WERI-Rb-1 (cell line): ENCODE measurements at regions not wholly inside any gene's neighbourhood (a gene's known extent, or its start where the extent isn't known, plus 50 kb on each side); places are given as distances from the start of the nearest gene placed in this dataset.

Experiments
- DNase-seq: peaks from one replicate; pipeline ENCODE4 v3.0.0-alpha.2; 2020
- H3K27ac ChIP-seq: fragments of 250-450 bp; sonication (Bioruptor Pico); 2 replicates; pipeline ENCODE4 v1.5.1; 2020; ENCODE audit warnings: mild to moderate bottlenecking, moderate library complexity
- H3K27me3 ChIP-seq: fragments of 250-450 bp; sonication (Bioruptor Pico); 2 replicates; pipeline ENCODE4 v1.5.1; 2021; ENCODE audit warnings: mild to moderate bottlenecking, low read depth, moderate library complexity; ENCODE audit not compliant: insufficient read depth, severe bottlenecking
- H3K36me3 ChIP-seq: fragments of 250-450 bp; sonication (Bioruptor Pico); 2 replicates; pipeline ENCODE4 v1.5.1; 2020; ENCODE audit warnings: mild to moderate bottlenecking, moderate library complexity
- H3K4me3 ChIP-seq: 2 replicates; pipeline ENCODE4 v1.5.1; 2011; ENCODE audit warnings: low read depth, mild to moderate bottlenecking, control low read depth, low read length
- H3K9me3 ChIP-seq: fragments of 250-450 bp; sonication (Bioruptor Pico); 2 replicates; pipeline ENCODE4 v1.5.1; 2021; ENCODE audit warnings: mild to moderate bottlenecking, moderate library complexity; ENCODE audit not compliant: severe bottlenecking
- TF ChIP-seq, protein P1 (sequence below): IDR thresholded peaks from 2 replicates; pipeline ENCODE4 v1.5.1; 2011; ENCODE audit warnings: low read depth, mild to moderate bottlenecking, control low read depth, inconsistent platforms, low read length

DNA sequence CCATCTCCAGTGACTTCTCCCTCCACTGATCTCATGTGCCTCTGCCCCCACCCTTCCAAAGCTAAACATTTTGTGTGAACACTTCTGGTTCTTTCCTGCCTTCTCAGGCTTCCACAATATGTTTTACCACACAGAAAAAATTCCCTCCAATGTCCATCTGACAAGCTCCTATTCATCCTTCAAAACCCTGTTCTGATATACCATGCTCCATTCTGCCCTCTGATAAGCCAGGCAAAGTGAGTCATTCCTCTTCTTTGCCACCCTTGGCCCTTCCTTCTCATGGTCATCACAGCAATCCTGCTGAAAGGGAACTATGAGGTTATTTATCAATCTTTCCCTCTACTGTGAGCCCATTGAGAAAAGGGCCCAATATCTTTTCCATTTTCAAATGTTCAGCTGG, 97.6 kb downstream of the BARX1 start:
- TF ChIP-seq, protein P1, sequence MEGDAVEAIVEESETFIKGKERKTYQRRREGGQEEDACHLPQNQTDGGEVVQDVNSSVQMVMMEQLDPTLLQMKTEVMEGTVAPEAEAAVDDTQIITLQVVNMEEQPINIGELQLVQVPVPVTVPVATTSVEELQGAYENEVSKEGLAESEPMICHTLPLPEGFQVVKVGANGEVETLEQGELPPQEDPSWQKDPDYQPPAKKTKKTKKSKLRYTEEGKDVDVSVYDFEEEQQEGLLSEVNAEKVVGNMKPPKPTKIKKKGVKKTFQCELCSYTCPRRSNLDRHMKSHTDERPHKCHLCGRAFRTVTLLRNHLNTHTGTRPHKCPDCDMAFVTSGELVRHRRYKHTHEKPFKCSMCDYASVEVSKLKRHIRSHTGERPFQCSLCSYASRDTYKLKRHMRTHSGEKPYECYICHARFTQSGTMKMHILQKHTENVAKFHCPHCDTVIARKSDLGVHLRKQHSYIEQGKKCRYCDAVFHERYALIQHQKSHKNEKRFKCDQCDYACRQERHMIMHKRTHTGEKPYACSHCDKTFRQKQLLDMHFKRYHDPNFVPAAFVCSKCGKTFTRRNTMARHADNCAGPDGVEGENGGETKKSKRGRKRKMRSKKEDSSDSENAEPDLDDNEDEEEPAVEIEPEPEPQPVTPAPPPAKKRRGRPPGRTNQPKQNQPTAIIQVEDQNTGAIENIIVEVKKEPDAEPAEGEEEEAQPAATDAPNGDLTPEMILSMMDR = no peak
- no peak for DNase-seq
- H3K27me3 ChIP-seq = peaks cover 87% of the 10 kb centered on the region
- no peak overlapping the region for H3K4me3 ChIP-seq
- no peaks in the 10 kb centered on the region for H3K9me3 ChIP-seq
- H3K36me3 ChIP-seq = no peaks in the 10 kb centered on the region
- H3K27ac ChIP-seq = no peak overlapping the region

DNA sequence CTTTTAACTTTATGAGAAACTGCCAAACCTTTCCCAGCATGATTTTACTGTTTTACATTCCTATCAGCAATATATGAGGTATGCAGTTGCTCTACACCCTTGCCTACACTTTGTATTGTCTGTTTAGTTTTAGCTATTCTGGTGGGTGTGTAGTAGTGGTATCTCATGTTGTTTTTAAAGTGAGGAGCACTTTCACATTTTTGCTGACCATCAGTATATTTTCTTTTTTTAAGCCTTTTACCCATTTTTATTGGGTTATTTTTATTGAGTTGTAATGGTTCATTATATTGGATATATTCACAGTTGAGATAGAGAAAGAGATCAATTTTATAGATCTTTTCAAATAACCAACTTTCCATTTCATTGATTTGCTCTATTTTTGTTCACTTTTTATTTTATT, 102.4 kb downstream of the BARX1 start:
- H3K27ac ChIP-seq = no peak overlapping the region
- DNase-seq = no peak
- TF ChIP-seq, protein P1 = no peak

DNA sequence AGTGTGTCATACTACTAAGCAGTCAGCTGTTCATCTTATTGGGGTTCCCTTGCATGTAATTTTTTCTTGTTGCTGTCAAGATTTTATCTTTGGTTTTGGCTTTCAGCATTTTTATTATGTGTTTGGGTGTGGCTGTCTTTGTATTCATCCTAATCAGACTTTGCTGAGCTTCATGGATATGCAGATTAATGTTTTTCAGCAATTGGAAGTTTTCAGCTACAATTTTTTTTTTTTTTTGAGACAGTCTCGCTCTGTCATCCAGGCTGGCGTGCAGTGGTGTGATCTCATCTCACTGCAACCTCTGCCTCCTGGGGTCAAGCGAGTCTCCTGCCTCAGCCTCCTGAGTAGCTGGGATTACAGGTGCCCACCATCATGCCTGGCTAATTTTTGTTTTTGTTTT, 108.8 kb downstream of the BARX1 start:
- Histone ChIP-seq H3K9me3 (no peaks in the 10 kb centered on the region), H3K27me3 (peaks cover 44% of the 10 kb centered on the region), H3K4me3 (no peak overlapping the region), H3K36me3 (no peaks in the 10 kb centered on the region), H3K27ac (no peak overlapping the region)
- no peak for DNase-seq
- TF ChIP-seq, protein P1 = no peak

More for the DNA sequence above, 102.4 kb downstream of the BARX1 start:
- H3K4me3 ChIP-seq = no peak overlapping the region
- H3K27me3 ChIP-seq = peaks cover 80% of the 10 kb centered on the region
- H3K36me3 ChIP-seq = no peaks in the 10 kb centered on the region
- no peaks in the 10 kb centered on the region for H3K9me3 ChIP-seq

DNA sequence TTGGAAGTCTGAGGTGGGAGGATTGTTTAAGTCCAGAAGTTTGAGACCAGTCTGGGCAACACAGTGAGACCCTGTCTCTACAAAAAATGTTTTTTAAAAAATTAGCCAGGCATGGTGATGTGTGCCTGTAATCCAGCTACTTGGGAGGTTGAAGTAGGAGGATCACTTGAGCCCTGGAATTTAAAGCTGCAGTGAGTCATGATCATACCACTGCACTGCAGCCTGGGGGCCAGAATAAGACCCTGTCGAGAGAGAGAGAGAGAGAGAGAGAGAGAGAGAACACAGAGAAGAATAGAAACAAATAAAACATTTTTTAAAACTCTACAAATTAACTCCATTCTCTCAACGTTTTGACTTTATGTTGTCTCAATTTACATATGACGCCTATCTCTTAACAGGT, 111.8 kb downstream of the BARX1 start:
- TF ChIP-seq, protein P1 = no peak
- Histone ChIP-seq H3K27me3 (peaks cover 16% of the 10 kb centered on the region), H3K4me3 (no peak overlapping the region), H3K9me3 (no peaks in the 10 kb centered on the region), H3K27ac (no peak overlapping the region), H3K36me3 (no peaks in the 10 kb centered on the region)
- no peak for DNase-seq

DNA sequence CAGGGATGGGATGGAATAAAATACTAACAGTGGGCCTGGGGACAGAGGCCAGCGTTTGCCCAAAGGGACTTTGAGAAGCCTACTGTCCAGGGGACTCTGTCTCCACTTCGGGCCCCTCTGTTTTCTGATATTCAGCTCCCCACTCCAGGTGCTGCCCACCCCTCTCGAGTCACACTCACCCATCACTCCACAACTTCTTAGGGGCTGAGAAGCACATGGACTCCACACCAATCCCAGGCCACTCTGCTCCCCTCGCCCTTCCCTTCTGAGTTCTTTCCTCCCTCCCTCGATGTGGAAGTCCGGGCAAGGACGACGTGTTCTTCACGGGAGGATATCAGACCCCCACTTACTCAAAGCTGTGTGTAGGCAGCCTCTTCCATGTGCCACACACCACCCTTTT, 124.5 kb downstream of the BARX1 start:
- TF ChIP-seq, protein P1 = no peak
- peaks cover 9% of the 10 kb centered on the region for H3K9me3 ChIP-seq
- no peak overlapping the region for H3K4me3 ChIP-seq
- no peak for DNase-seq
- no peak overlapping the region for H3K27ac ChIP-seq
- no peaks in the 10 kb centered on the region for H3K36me3 ChIP-seq
- peaks cover 16% of the 10 kb centered on the region for H3K27me3 ChIP-seq

DNA sequence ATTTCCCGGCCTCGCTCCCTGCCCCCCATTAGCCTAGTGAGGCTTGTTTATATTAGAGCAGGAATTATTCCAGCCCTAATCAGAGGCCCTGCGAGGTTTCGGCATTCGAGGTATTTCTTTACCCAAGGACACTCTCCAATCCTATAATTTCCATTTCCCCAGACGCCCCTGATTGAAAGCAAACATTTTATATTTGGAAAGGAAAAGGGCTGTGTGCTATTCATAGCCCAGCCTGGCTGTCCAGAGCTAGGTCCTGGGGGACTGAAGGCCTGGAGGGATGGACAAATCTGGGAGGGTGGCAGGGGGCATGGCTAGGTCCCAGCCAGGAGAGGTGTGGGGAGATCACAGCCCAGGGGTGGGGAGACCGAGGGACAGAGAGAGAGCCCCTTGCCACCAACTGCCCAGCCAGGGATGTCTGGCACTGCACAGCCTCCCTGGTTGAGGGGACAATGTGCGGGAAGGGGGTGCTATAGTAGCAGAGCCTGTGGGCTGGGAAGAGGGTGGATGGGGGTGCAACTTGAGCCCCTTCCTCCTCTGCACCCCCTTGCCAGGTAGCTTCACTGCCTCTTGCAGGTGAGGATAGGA, 125.1 kb downstream of the BARX1 start:
- Histone ChIP-seq H3K4me3 (no peak overlapping the region), H3K27ac (no peak overlapping the region), H3K27me3 (peaks cover 16% of the 10 kb centered on the region), H3K36me3 (no peaks in the 10 kb centered on the region), H3K9me3 (peaks cover 9% of the 10 kb centered on the region)
- DNase-seq = peak; percentile 5
- TF ChIP-seq, protein P1 = no peak
